D341Med (cell line): ENCODE measurements at regions not wholly inside any gene's neighbourhood (a gene's known extent, or its start where the extent isn't known, plus 50 kb on each side); places are given as distances from the start of the nearest gene placed in this dataset.
A peak's percentile ranks its signal among the peaks of the same experiment; 100 is the strongest.

Source experiments
- DNase-seq: peaks from one replicate; pipeline ENCODE4 v3.0.0; 2012; ENCODE audit warnings: low spot score

DNA sequence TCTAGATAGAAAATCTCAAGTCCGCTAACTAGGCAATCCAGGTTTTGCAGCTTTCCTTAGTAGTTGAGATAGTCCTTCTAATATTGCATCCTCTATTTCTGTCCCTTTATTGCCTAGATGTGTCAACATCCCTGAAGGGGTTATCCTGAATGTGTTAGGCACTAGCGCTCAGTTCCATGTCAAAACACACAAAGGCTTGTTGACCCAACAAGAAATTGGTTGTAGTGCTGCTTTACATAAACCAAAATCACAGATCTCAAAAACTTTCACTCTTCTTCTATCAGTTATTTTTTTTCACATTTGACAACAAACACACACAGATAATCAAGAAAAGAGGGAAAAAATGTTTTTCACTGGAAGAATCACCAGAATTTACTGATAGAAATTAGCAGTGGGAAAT, 51.4 kb upstream of the SOX2 start:
- DNase-seq, result no peak

DNA sequence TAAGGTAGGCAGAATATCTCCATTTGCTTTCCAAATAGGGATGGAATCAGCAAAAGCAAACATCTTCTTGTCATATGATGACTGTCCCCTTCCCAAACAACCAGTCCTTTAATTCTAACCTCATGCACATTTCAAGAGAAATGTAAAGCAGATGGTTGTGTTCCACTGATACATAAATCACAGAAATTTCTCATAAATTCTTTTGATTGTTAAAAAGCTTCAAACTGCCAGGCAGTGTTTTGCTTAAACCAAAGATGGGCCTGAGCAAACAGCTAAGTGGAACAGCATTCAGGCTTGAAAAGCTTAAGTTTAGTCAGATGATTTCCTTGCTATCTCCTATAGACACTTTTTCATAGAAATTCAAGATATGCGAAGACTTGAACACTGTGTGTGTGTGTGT, 74.3 kb upstream of the SOX2 start:
- DNase-seq, result no peak

DNA sequence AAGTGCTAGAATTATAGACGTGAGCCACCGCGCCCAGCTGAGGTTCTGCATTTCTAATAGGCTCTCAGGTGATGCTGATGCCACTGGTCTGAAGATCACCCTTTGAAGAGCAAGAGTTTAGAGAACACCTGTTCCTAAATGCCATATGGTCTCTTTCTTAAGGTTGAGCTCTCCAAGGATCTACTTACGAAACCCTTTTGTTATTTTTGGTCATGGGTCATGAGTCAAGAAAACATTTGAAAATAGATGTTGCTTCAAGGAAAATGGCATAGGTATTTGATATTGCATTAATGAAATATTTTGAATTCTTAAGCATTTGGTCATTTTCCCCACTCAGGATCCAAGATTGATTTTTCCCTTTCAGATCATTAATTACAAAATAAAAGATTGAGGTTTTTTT, 74.7 kb upstream of the SOX2 start:
- DNase-seq, result no peak

DNA sequence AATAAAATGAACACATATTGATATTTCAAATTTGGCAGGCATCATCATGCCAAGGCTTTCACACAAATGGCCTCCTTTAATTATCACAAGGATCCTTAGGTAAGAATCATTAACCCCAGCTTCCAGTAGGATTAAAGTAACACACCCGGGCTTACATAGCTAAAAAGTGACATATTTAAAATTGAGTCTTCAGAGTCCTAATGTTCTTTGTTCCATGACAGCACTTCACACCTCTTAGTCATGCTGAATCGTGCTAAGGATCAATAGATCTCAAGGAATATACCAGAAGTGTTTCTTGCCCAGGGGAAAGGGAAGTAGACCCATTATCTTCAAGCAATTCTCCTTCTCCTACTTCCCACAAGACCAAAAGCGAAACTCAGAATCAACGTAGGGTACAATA, 76.6 kb upstream of the SOX2 start:
- no peak for DNase-seq

DNA sequence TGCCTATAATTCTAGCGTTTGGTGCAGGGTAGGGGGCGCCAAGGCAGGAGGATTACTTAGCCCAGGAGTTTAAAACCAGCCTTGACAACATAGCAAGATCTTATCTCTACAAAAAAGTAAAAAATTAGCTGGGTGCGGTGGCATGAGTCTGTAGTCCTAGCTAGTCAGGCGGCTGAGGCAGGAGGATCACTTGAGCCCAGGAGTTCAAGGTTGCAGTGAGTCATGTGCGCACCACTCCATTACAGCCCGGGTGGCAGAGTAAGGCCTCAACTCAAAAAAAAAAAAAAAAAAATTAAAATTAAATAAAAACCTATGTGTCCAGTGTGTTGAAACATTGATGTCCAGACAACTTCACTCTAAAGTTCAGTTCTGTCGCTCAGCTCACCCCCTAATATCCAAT, 78.2 kb upstream of the SOX2 start:
- DNase-seq, result no peak

DNA sequence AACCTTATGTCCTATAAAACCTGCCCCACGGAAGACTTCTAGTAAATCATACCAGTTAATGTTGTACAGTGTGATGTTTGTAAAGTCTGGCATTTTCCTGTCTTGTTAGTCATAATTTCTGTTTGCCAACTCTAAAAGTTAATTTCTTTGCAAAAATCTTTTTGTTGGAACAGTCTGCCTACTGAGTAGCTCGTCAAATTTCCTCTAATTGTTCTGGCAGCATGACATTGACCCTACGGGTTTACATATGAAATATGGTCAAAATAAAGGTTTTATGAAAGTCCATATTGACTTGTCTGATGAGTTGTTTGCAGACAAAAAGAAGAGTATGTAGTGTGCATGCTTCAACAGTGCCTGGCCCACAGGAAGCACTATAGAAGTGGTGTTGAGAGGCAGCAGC, 79.8 kb upstream of the SOX2 start:
- no peak for DNase-seq

DNA sequence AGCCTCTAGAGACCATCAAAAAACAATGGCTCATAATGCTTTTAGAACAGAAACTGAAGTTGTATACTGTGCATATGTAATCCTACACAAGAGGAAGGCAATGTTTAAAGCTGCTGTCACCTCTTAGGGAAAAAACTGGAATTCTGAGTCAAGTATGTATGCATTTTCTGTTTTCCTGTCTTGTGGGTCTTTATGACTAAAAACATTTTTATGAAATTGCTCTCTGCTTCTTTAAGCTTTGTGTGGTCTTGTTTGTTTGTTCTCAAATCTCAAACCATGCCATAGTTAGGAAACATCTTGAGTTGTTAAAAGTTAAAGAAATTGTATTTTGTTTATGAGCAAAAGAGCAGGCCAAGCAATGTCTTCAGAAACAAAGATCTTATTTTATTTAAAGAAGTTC, 80.9 kb upstream of the SOX2 start:
- no peak for DNase-seq

DNA sequence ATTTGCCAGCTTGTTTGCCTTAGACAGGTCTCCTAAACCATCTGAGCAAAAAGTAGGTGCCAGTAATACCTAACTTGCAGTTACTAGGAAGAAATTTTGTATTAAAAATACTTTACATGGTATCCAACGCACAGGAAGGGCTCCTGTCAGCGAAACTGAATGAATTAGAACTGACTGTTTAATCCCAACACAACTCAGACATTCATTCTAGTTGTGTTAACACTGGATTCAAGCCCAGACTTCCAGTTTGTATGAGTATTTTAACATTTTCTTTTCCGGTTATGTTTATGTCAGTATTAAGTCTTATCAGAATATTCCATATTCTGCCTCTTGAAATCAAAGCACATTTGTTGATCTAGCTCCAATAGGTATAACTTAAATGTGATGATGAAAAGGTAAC, 82.0 kb upstream of the SOX2 start:
- DNase-seq, result no peak

DNA sequence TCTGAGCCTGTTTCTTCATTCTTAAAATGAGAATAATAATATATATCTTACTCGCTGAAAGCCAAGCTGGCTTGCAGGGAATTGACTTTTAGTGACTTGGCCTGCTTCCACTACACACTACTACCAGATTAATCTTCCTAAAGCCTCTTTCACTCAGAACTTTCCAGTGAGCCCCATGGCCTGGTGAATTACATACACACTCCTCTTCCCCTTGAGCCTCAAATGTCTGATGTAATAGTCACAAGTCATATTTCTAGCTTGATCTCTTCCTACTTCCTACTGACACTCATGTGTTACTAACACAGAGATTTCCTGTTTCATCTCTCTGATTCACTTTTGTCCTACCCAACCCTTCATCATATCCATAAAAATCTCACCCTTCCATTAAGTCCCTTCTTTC, 82.7 kb upstream of the SOX2 start:
- peak; percentile 28 for DNase-seq

DNA sequence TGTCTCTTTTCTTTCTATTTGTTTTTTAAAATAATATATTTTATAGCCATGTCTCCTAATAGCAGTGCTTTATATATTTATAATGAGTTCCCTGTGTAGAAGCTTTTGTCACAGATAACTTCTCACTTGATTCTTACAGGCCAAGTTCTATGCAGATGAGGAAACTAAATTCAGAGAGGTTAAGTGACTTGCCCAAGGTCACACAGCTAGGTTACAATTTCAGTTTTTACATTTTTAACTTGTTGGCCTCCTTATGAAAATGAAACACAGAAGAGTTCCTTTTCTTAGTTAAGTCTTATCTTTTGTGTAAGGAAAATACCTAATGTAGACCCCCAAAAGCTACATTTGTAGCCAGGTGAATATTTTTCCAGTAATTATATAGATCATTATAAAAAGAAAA, 83.3 kb upstream of the SOX2 start:
- no peak for DNase-seq

DNA sequence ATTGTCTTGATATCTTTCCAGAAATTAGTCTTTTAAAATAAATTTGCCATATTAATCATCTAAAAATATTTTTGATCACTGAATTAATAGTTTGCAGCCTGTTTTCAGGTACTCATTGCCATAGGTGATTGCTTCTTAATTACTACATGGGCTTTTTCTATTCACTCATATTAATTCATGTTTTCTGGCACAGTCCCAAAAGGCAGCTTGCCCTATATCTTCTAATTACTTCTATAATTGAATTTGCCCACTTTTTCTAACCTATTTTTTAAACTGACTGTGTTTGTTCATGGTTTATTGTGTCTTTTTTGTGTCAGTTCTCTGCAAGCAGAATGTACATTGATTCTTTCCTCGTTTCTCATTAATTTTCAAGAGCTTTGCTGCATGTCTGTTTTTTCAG, 85.7 kb upstream of the SOX2 start:
- DNase-seq, result no peak

DNA sequence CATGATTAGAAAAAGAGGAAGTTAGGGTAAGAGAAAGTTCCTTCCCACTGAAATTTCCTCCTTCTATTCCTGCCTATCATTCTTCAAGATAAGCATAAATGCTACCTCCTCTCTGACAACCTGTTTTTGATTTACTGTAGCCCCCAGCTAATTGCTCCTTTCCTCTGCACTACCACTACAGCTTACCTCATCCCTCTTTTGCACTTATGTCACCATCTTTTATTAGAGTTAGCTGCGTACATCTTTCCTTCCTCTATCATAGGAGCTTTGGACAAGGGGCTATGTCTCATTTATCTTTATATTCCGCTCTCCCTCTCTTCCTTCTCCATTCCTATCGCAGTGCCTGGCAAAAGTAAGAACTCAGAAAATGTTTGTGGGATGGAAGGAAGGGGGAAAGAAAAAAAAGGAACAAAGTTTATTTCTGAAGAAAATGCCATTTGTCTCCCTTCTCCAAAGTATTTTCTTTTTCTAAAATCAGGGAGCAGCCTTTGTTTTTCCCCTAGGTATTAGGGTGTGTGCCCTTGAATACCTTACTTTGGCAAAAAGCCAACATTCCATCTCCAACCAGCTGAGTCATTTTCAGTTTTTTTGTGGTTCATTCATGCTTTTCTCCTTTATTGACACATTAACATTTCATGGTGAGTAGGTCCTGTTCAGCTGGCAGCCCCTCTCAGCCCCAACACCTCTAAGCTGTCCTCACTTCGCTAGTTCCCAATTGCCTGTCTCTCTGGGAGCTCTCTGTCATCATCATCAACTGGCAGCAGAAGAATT, 87.6 kb upstream of the SOX2 start:
- no peak for DNase-seq

DNA sequence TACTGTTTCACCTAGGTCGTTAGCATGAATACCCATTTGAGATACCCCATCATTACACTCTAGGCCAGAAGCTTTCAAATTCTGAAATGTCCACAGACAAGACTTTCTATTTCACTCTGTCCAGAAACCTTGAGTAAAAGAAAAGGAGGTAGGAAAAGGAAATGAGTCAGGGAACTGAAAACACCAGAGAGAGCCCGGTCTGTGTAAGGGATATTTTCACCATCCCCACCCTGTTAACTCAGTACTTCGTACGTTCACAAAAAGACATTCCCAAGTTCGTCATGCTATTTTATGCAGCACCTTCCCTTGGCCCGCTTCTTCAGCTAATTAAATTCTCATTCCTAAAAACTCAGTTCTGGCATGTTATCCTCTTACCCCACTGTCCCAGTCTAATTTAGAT, 89.4 kb upstream of the SOX2 start:
- no peak for DNase-seq

DNA sequence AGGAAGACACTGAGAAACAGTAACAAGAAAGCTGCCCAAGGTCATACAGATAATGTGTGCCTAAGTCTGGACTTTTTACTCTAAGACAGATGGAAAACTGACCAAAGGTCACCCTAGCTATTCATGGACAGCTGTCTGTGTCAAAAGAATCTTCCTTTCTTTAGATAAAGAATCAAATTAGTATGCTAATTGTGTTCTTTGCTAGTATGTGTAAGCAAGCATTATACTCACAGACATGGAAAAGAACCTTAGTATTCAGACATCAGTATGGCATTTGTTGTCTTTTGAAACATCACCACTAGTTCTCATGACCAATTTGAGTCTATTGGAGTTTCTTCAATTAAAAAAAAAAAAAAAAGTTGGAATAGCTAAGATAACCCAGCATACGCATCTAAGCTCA, 91.8 kb upstream of the SOX2 start:
- no peak for DNase-seq

DNA sequence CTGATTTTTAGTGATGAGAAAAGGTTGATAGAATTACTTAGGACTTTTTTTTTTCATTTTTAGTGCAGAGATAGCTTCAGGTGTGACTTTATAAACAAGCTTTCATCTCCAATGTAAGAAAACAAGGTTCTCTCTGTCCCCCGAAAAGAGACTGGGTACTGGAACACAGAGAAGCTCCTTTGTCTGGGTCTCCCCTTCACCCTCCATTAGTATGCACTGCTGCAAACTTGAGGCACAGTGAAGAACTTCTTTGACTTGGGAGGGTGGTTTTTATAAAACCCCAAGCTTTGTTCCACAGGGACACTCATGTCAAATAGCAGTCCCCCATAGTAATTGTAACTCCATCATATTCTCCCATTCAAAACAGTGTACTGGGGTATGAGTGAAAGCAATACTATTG, 93.5 kb upstream of the SOX2 start:
- no peak for DNase-seq

DNA sequence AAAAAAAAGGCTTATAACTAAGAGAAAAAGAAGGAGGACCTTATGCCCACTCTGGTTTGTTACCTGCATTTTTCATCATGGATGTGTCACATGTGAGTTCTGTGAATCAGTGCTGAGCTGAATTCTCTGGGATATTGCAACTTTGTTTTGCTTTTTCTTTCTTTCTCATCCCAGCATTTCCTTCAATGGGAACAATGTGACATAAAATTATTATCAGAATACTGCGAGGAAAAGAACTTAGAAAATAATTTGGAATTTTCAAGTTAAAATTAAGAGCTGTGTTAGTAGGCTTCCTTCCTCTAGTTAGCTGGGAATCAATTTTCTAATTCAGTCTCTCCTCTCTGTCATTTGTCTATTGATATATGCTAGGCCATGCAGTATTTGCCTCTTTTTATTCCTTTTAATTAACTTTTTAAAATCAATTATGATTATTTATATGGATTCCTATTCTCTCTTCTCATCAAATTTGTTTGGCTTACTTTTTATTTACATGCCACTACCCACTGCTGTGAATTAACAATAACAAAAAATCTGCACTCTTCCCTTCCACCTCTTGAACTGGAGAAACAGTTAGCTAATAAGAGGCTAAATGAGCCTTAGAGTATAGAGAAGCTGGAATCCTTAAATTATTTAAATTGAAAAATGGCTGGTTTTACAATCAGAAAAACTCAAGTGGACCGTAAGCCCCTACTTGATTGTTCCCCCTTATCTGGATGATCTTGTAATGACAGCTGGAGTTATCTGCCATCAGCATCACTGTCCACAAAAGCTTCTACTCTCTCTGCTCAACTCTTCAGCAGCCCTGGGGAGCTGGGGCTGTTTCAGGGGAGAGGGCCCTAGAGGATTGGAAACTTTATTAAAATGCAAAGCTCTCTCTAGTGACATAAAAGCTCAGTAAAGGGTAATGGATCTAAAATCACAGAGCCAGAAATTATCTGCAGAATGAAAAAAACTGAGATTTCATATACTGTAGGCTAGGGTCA, 95.3 kb upstream of the SOX2 start:
- no peak for DNase-seq

DNA sequence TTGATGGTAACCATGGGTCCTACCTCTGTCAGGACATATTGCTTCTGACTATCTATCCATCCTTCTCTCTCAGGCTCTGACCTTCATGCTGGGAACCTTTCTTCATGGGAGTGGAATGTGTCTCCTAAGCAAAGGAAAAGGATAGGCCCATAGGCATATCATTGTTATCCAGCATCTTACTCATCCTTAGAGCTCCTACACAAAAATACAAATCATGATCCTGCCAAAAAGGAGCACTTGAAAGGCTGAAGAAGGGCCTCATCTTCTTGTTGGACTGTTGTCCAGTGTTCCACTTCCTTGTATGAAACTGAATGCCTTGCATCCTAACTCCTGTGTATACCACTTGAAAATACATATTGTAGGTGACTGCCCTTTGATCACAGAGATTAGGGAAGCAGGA, 96.1 kb upstream of the SOX2 start:
- no peak for DNase-seq

DNA sequence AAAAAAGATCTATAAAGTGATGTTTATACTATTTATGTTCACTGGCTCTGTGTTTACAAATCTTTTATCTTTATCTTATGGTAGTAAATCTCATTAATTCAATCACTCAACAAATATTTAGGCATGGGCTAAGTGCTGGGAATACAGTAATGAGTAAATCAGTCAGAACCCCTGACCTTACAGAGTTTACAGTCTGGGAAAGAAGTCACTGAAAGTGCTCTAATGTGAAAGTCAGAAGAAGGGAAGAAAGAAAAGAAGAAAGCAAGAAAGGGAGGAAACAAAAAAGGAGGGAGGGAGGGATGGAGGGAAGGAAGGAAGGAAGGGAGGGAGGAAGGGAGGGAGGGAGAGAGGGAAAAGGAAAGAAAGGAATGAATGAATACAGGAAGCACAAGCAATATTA, 96.8 kb upstream of the SOX2 start:
- no peak for DNase-seq

DNA sequence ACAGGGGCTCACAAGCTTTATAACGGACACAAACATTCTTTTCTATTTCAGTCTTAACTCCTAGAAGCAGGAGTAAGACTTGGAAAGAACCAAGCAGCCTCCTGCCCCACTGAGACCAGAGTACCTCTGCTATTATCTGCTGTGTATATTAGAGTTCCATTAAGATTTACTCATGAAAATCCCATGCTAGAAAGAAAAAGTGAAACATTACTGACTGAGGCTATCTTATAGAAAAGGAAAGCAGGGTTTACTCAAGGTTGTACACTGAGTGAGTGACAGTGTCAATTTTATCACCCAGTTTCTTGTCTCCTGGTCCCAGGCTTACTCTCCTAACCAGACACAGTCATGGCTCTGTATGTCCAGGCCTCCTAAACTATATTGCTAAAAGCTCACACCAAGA, 97.9 kb upstream of the SOX2 start:
- DNase-seq, result no peak

DNA sequence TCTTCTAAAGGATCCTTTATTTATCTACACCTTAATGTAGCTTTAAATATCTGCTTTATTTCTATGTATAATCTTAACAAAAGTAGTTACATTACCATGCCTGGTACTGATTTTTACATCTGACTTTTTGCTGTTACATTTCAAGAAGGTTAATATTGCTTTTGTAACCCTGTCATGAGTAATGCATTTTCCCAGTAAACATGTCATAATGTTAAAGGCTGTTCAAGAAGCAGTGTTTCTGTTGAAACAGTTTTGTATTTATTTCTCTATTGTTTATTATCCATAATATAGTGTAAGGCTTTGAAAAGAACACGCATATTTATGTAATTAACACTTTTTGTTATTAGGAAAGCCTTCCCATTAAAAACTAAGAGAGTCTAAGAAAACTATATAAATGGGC, 98.5 kb upstream of the SOX2 start:
- DNase-seq, result no peak

DNA sequence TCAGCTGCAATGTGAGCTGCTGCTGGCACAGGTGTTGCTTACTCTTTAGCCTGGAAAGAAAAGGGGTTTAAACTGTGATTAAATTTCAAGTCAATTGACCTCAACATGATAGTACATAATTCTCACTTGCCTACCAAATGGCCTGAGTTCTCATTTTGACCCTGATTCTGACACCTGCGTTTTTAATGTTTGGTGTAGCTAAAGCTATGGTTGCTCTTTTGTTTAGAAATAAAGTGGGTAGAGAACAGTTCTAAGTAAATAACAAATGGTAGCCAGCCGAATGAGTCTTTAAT, 100.8 kb upstream of the SOX2 start:
- DNase-seq, result no peak

DNA sequence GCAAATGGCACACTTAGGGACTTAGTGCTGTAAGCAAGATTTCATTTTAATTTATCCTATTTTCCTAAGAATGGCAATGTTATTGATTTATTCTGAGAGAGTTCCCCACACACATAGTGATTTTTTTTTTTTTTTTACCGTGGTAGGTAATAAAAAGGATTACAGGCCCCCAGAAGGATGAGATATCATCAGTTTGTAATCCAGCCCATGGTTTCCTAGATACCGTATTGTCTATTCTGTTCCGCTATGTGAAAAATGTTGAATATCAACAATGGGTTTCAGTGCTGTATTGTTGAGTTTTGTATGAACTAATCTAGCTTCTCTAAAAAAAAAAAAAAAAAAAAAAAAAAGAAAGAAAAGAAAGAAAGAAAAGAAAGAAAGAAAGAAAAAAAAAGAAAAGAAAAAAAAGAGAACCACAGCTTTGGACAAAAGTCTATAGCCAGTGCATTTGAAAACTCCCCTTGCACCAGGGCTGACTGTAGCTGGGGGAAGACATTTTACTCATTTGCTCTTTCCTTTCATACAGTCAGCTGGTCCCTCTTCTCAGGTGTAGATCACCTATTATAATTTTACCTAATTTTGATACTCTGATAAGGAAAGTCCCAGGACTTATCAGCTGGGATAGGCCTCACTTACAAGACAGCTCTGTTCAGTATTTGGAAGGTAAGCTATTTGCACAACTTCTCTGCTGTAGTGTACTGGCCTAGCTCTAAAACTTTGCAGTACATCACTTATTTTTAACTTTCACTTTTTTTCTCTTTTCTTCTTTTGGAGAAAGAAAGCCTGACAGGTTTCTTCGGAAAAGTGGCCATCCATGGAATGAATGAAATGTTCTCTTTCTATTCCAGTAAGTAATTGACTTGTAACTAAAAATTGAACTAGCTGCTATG, 101.4 kb upstream of the SOX2 start:
- DNase-seq, result no peak
